Adrenal gland (tissue), 5 donors: ENCODE measurements at regions not wholly inside any gene's neighbourhood (a gene's known extent, or its start where the extent isn't known, plus 50 kb on each side); places are given as distances from the start of the nearest gene placed in this dataset.

ENCODE experiments used
- POLR2A ChIP-seq, 2 donors: fragments of 450-650 bp; IDR thresholded peaks; one replicate each; pipeline ENCODE4 v1.6.1; 2017; ENCODE audit warnings: antibody characterized with exemption in 2 of 2, mild to moderate bottlenecking in 2 of 2, moderate library complexity in 1 of 2
- TF ChIP-seq, protein P1 (sequence below), 6 experiments: fragments of 450-650 bp in 4 of 6; fragments of 200-600 bp in 2 of 6; sonication (generic) in 1 of 6; IDR thresholded peaks; 1 replicate in 5 of 6; 2 replicates in 1 of 6; pipeline versions ENCODE4 v1.5.1 to v1.8.0; 2016 to 2021; ENCODE audit warnings: antibody characterized with exemption in 6 of 6, mild to moderate bottlenecking in 2 of 6, moderate library complexity in 1 of 6
- donor health status: DM: no; HTN: no; CAD: no.

DNA sequence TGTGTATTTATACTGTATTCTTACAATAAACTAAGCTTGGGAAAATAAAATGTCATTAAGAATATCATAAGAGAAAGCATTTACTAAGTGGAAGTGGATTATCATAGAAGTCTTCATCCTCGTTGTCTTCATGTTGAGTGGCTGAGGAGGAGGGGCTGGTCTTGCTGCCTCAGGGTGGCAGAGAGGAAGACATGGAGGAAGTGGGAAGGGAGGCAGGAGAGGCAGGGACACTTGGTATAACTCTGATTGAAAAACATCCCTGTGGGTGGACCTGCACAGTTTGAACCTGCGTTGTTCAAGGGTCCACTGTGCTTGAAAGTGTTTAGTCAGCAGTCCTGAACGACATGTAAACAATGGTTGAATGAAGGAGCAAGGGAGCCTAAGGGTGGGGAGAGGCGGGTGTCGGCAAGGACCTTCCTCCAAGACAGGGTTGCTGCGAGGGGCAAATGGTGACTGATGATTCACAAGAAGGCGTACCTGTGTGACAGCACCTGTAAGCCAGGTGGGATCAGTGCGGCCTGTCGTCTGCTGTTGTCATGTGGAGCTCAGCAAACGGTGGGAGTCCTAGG is 103.8 kb upstream of the KLF13 start:
- no peak for TF ChIP-seq POLR2A (IDR thresholded peaks at IDR 0.05)
- TF ChIP-seq, protein P1, sequence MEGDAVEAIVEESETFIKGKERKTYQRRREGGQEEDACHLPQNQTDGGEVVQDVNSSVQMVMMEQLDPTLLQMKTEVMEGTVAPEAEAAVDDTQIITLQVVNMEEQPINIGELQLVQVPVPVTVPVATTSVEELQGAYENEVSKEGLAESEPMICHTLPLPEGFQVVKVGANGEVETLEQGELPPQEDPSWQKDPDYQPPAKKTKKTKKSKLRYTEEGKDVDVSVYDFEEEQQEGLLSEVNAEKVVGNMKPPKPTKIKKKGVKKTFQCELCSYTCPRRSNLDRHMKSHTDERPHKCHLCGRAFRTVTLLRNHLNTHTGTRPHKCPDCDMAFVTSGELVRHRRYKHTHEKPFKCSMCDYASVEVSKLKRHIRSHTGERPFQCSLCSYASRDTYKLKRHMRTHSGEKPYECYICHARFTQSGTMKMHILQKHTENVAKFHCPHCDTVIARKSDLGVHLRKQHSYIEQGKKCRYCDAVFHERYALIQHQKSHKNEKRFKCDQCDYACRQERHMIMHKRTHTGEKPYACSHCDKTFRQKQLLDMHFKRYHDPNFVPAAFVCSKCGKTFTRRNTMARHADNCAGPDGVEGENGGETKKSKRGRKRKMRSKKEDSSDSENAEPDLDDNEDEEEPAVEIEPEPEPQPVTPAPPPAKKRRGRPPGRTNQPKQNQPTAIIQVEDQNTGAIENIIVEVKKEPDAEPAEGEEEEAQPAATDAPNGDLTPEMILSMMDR (IDR thresholded peaks at IDR 0.05) = no peak
